HEK293 (cell line): ENCODE measurements at regions not wholly inside any gene's neighbourhood (a gene's known extent, or its start where the extent isn't known, plus 50 kb on each side); places are given as distances from the start of the nearest gene placed in this dataset.

Experiments used
- CTCF ChIP-seq: fragments of 450-650 bp; formaldehyde crosslinking; IDR thresholded peaks from 2 replicates; pipeline ENCODE4 v1.5.1; 2016; ENCODE audit warnings: missing biosample characterization, missing genetic modification characterization
- TCF7L2 ChIP-seq: IDR thresholded peaks from 2 replicates; pipeline ENCODE4 v1.6.1; 2011; ENCODE audit warnings: low read depth, mild to moderate bottlenecking, inconsistent platforms, low read length, moderate library complexity, borderline replicate concordance
- ZNF416 ChIP-seq: fragments of 450-650 bp; formaldehyde crosslinking; IDR thresholded peaks from 2 replicates; pipeline ENCODE4 v1.5.1; 2016; ENCODE audit warnings: missing biosample characterization, missing genetic modification characterization
- ZNF423 ChIP-seq: fragments of 450-650 bp; formaldehyde crosslinking; IDR thresholded peaks from 2 replicates; pipeline ENCODE4 v1.5.1; 2016; ENCODE audit warnings: missing biosample characterization, missing genetic modification characterization
- ZNF629 ChIP-seq: fragments of 450-650 bp; formaldehyde crosslinking; IDR thresholded peaks from 2 replicates; pipeline ENCODE4 v1.5.1; 2017; ENCODE audit warnings: missing biosample characterization, missing genetic modification characterization
- ZSCAN5A ChIP-seq: fragments of 450-650 bp; formaldehyde crosslinking; IDR thresholded peaks from 2 replicates; pipeline ENCODE4 v1.5.1; 2016; ENCODE audit warnings: missing biosample characterization, missing genetic modification characterization

GRCh38 chr10:57260175-57260574 is 899.1 kb upstream of the ZWINT start:
- no peak for TF ChIP-seq ZNF423 (tag by site-specific recombination)
- no peak for TF ChIP-seq CTCF
- no peak for TF ChIP-seq ZSCAN5A
- no peak for TF ChIP-seq TCF7L2
- TF ChIP-seq ZNF629 (tag by site-specific recombination): no peak
- no peak for TF ChIP-seq ZNF416 (tag by site-specific recombination)
